ENCODE measurements at regions not wholly inside any gene's neighbourhood (a gene's known extent, or its start where the extent isn't known, plus 50 kb on each side); places are given as distances from the start of the nearest gene placed in this dataset.

DNA sequence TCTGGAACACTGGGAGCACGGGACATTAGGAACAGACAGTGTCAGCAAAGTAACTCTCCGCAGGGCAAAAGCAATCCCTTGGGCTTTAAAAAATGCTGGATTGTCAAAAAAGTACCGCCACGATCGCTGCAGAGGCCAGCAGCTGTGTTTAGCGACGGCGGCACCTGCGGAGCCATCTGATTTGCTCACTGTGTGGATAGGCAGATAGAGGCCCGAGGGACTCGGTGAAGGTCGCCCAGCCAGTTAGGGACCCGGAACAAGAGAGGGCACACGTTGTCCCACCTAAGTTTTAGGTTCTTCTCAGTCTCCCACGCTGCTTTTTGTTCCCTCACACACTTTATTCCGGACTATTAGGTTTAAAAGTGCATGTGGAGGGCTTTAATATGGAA is 238.3 kb downstream of the TEX29 start:
- no peak for DNase-seq (ENCODE audit: low spot score)

DNA sequence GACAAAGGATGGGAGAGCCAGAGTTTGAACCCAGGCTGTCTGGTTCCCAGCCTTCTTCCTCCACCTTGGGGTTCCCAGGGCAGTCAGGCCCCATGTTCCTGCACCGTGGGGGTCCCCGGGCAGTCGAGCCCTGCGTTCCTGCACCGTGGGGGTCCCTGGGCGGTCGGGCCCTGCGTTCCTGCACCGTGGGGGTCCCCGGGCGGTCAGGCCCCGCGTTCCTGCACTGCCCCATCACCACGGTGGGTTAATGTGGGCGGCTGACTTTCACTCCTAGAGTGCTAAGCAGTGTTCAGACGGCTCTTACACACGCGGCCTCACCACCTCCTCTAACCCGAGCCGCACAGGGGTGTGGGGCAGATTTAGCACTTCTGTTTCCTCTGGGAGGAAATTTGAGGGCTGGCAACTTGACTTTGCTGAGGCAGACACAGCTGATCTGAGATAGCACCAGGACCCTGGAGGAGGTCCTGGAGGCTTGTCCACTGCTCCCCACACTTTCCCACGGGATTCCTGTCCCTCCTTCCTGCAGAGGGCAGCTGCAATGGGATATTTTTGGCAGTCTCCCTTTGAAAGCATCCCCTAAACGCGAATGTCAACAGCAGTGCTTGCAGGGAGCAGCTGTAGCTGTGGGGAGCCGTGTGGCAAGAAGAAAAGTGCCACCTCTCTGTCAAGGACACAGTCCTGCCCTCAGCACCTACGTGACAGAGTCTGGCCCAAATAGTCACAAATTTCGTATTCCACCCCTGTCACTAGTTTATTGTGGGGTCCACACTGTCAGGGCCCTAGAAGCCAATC is 239.4 kb downstream of the TEX29 start:
- DNase-seq (ENCODE audit: low spot score) = no peak

DNA sequence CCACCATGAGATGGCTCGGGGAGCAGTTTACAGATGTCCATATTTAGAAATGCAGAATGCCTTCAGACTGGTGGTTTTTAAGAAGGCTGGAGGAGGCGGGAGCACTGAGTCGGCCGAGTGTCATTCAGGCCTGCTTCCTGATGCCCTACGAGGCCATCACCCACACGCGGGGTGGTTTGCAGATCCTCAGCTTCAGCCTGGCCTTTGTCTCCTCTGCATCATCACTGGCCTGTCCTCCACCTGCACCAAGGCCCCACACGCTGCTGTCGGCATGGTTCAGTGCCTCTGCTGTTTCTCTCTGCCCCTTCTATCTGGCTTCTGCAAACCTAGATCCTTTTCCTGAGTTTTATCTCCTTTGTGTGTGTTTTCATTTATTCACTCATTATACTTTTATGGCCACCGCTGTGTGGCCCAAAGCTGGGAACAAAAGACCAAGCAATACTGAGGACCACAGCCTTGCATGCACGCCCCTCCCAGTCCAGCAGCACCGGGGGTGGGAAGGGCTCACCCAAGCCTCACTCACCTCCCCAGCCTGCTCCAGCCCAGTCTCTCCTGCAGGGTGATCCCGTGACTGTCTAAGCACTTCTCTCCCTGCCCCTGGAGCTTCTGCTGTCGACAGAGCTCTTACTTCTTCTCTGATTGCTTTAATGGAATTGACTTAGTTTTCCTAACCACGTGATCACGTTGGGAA is 240.8 kb downstream of the TEX29 start:
- no peak for DNase-seq (ENCODE audit: low spot score)

DNA sequence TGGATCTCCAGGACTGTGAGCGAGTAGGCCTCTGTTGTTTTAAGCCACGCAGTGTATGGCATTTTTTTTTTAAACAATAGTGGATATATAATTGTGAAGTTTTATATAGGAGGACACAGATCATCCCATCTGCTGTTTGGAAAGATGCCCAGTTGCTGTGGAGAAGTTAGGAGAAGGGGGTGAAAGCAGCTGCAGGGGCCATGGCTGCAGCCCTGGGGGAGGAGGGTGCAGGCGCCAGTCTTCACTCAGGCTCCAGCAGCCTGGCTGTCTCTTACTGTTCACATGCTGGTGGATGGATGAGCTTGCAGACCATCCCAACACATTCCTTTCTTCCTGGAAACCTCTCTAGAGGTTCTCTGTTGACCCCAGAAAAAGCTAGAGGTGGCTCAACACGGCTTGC is 242.3 kb downstream of the TEX29 start:
- no peak for DNase-seq (ENCODE audit: low spot score)

DNA sequence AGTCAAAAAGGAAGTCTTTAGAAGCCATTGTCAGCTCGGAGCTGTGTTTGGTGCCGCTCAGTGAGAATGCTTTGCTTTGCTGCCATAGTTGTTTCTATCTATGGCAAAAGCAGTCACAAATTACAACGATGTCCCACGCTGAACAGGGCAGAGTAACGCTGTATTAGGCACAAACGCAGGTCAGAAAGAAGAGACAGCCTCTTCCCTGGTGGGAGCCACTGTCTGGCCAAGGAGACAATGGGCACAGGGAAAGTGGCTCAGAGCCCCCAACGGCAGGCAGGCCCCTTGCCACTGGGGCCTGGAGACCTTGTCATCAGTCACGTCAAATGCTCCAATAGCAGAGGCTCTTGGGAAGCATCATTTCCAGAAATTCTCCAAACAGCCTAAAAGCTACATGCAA is 244.2 kb downstream of the TEX29 start:
- no peak for DNase-seq (ENCODE audit: low spot score)

DNA sequence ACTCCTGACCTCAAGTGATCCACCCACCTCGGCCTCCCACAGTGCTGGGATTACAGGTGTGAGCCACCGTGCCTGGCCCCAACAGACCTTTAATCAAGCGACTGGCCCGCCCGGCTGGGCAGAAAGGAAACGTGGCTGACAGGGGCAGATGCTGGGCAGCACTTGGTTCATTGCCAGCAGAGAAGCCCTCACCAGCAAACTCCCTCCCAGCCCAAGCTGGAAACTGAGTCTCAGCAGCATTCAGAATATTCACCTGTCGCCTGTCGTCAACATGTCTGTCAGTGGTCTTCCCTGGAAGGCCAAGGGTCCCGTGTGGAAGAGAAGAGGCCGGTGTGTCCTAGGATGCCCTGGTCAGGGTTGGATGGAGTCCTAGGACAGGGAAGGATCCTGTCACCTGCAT is 245.0 kb downstream of the TEX29 start:
- DNase-seq (ENCODE audit: low spot score) = no peak

DNA sequence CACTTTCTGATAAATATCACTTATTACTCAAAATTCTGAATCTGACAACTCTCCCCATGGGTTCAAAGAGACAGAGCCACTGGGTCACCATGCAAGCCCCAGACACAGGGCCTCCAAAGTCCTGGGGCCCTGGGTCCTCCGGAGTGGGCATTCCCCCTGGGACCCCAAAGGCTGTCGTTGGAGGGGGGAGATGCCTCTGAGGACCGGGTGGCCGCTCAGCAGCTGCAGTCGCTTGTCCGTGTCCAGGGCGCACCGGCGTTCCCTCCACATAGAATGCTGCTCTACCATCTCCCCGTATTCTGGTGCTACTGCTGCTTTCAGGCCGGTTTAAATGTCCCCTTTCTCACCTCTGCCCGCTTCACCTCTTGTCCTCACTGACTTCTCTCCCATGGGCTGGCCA is 246.1 kb downstream of the TEX29 start:
- no peak for DNase-seq (ENCODE audit: low spot score)

DNA sequence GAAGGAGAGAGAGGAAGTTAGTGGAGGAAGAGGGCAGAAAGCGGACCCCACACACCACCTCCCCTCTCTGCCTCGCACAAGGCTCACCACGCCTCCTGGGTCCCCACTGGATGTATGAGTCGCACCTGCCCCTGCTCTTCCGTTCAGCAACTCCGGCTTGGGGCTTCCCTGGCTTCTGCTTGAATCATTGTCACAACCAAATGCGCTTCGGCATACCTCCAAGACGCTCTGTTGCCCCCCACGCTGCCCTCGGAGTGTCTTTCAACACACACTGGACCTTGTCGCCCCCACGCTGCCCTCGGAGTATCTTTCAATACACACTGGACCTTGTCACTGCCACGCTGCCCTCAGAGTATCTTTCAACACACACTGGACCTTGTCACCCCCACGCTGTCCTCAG is 247.2 kb downstream of the TEX29 start:
- no peak for DNase-seq (ENCODE audit: low spot score)

DNA sequence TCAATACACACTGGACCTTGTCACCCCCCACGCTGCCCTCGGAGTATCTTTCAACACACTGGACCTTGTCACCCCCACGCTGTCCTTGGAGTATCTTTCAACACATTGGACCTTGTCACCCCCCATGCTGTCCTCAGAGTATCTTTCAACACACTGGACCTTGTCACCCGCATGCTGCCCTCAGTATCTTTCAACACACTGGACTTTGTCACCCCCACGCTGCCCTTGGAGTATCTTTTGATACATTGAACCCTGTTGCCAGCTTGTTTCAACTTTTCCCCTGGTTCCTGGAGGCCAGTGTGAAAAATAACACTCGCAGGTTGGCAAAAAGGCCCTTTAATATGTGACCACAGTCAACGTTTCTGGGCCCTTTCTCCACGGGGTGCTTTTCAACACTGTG is 247.8 kb downstream of the TEX29 start:
- no peak for DNase-seq (ENCODE audit: low spot score)

DNA sequence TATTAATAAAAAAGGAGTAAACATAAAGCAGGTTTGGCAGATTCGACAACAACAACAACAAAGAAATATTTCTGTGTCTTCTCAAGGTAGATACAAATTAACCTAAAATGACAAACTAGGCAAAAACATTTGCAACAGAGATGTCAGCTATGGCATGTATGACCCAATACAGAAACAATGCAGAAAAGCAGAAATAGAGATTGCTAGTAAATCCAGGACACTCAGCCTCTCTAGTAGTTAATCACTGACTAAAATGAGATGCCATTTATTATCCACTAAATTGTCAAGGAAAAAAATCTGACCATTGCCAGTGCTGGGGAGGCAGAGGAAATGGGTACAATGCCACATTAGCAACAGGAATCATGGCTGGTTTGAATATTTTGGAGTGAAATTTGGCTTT is 250.5 kb downstream of the TEX29 start:
- DNase-seq (ENCODE audit: low spot score) = no peak

DNA sequence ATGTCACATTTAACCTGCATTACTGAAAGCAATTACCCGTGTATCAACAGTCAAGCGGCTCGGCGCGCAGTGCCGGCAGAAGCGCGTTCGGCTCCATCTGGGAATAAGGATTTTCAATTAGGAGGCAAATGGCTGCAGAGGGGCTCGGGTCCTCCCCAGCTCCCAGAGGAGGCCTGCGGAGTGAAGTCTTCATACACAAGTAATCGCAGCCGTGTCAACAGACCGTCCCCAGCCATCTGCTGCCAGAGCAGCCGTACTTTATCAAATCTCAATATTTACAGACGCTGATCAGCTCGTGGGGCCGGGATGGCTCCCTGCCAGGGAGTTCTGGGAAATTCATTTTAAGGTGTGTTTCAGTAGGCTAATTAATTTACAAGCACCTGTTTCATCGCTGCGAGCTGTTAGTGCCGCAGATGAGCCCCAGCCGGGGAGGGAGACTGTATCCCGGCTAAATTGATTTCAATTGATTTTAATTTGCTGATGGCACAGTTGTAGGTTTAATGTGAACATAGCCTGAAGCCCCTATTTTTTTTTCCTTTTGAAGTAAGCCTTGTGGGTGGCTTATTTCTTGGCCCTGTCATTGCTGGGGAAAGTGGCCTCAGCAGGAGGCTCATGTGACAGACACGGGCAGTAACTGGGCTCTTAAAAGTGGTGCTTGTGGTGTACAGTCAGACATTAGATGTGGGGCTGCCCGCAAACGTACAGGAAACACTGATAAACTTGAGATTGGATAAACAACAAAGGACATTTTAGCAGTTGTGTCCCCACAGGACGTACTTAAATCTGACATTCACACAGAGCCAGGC is 252.7 kb downstream of the TEX29 start:
- DNase-seq (ENCODE audit: low spot score) = no peak

DNA sequence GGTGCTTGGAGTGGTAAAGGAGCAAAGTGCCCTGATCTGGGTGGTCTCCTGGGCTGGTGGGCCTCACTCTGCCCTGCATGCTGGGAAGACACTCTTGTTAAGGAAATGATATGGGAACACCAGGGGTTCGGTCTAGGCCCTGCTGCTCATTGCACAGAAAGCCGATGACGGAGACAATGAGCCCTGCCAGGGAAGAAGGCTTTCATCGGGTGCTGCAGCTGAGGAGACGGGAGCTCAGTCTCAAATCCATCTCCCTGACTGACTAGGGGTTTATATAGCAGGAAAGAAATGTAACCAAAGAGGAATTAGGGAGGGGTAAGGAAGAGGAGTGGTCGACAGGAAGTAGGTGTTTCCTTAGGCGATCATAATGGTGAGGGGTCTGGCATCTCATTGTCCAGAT is 253.4 kb downstream of the TEX29 start:
- DNase-seq (ENCODE audit: low spot score) = no peak

DNA sequence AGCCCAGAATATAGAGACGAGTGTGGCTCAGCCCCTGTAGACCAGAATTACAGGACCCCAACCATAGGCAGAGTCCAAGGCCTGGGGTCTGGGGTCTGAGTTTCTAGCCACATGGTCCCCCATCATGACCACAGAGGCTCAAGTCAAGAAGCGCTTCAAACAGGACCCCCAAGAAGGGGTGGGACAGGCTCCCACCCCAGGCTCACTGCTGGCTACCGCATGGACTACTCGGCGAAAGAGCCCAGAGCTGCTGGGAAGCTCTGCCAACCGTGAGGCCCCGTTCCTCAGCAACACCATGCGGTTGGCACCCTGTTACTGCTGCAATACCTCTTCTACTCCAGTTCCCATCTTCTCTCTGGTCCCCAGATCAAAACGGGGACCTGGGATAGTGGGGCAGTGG is 254.8 kb downstream of the TEX29 start:
- DNase-seq (ENCODE audit: low spot score) = no peak

DNA sequence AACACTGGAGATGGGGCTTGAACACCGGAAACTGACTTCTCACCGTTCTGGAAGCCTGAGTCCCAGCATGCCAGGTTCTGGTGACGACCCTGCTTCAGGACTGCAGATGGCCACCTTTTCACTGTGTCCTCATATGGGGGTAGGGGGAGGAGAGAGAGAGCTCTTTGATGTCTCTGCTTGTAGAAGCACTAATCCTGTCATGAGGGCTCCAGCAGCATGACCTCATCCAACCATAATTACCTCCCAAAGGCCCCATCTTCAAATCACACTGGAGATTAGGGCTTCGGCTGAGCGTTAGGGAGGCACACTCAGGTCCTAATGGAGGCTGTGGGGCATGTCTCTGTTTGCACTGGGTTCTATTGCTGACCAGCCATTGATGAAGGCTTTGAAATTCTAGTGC is 255.3 kb downstream of the TEX29 start:
- DNase-seq (ENCODE audit: low spot score) = no peak

DNA sequence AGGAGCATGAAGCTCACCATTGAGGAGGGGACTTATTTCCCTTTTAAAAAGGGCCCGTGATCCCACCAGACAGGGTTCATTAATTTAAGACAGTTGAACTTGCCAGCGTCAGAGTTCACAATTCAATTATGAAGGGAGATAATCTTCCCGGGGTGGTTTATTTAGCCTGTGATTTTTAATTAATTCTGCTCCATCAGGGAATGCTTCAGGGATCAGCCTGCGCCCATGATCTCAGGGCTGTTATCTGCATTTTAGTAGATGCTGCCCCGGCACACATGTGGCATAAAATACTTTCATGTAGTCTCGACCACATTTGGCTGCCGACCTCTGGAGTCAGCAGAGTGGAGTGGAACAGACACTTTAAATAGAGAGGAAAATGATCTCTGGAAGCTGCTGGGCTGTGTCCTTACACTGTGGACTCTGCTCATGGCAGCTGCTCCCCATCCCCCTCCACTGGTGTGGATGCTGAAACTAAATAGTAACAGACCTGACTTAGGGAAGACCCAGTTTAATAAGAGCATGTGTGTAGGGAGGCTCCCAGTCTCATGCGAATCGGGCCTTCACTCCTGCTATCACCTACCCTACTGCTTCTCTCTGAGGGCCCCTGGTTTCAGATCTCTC is 256.9 kb downstream of the TEX29 start:
- DNase-seq (ENCODE audit: low spot score) = no peak

DNA sequence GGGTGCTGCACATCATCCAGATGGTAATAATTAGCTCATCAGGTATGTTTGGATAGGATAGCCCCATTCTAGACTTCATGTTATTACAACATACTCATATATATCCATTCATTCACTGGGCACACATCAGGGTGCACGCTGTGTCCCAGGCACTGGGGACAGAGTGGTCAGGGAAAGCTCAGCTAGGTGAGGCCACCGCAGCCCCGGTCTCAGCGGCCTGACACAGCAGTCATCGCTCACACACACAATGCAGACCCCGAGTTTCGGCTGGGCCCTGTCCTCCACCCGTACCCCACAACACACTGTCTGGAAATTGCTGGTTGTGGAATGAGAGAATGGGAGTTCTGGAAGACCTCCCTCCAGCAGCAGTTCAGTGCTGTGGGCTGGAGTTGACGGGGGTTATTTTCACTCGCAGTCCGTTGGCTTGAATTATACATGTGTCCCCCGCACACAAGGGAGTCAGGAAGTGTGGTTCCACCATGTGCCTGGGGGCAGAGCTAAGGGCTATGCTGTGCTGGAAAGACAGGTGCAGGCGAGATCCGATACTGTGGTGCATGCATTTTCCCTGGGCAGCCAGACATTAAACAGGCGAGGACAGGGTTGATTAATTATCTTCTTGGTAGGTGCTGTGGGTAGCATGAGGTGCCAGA is 257.6 kb downstream of the TEX29 start:
- DNase-seq (ENCODE audit: low spot score) = no peak

DNA sequence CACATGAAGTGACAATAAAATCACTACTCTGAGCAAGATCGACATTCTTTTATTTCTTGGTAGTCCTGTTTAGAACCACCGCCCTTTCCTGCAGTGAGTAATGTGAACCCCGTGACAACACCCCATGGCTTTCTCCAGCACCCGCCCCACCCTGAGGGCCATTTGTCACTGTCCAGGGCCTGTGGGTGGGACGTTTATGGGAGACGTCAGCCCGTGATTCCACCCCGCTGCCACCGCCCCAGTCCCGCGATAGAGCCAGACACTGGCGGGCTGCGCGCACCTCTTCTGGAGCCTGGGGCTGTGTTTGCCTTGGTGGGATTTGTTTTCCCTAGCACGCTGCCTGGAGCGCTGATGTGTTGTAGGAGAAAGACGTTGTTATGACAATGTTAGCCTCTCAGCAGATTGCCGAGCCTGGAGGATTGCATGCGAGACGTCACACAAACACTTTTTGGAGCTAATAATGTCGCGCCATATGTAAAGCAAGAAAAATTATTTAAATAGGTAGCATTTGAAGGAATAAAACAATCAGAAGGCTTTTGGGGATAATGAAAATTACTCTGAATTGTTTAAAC is 263.7 kb downstream of the TEX29 start:
- no peak for DNase-seq (ENCODE audit: low spot score)

DNA sequence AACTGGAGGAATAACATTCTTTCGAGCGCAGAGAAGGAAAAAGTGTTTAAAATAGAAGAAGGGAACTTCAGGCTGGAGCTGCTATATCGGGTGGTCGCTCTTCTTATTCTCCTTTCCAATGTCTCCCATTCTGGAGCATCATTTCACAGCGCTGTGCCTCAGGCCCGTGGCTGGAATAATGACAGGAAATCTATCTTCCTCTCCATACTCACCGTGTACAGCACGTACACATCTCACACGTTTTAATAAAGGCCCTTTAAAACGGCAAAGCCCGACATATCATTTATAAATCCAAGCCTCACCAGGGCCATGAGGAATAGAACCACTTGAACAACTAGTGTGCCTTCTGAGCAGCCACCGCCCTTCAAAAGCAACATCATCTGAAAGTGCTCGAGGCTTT is 264.4 kb downstream of the TEX29 start:
- no peak for DNase-seq (ENCODE audit: low spot score)

DNA sequence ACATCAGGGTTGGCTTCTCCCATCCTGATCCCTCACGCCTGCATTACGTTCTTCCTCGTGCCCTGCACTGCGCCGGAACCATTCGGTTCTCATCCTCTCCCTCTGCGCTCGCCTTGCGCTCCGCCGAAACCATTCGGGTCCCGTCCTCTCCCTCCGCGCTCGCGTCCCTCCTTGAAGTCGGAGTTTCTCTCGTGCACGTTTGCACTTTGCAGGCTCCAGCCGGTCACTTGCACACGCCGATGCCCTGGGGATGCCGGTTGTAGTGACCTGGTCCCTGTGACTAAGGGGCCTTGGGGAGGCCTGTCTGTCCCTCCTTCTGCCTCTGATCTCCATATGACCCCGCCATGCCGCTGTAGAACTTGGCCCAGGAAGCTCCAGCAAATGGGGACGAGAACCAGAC is 265.8 kb downstream of the TEX29 start:
- no peak for DNase-seq (ENCODE audit: low spot score)

DNA sequence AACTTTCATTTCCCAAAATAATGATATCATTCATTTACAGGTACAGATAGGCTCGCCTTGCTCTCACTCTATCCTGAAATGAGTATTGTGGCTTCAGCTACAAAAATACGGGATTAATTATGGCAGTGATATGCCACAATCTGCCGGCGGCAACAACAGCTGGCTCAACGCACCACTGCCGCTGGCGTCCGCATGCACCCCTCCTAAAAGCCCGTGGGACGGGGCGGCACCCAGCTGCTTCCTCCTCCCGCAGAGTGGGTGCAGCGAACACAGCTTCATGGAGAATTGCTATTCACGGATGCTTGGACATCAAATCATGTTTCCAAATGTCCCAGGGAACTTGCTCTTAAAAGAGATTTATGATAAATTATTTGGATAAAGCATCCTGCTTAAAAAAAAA is 266.8 kb downstream of the TEX29 start:
- no peak for DNase-seq (ENCODE audit: low spot score)

DNA sequence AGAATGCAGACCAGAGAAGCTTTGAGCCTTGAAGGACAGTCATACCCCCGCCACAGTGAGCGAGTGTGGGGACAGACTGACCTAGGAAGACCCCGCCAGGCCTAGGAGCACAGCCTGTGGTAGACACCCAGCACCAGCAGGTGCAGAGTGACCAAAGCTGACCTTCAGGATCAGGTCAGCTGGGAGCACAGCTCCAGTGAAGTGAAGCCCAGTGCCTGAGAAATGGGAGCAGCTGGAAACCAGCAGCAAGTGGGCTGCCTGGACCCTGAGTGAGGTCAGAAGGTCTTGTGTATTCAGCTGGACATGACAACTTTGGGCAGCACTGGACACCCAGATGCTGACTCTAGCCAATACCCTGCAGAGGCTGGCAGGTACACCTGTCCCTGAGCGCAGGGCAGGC is 268.9 kb downstream of the TEX29 start:
- DNase-seq (ENCODE audit: low spot score) = no peak

DNA sequence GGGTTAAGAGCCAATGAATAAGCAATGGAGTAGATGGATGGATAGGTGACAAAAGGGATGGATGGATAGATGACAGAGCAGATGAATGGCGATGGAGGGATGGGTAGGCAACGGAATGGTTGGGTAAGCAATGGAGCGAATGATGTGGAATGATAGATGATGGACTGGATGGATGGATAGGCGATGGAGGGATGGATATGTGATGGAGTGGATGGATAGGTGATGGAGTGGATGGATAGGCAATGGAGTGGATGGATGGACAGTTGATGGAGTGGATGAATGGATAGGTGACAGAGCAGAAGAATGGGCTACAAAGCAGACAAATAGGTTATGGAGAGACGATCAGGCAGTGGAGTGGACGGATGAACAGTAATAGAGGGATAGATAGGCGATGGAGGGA is 269.6 kb downstream of the TEX29 start:
- DNase-seq (ENCODE audit: low spot score) = no peak

All from iPS-NIHi11 (cell line).